Smooth muscle cell (in vitro differentiated cells): ENCODE measurements at regions not wholly inside any gene's neighbourhood (a gene's known extent, or its start where the extent isn't known, plus 50 kb on each side); places are given as distances from the start of the nearest gene placed in this dataset.
A peak's percentile ranks its signal among the peaks of the same experiment; 100 is the strongest.

Experiments used
- DNase-seq: peaks from one replicate; lab custom pipeline; 2025; ENCODE audit not compliant: unreplicated experiment; lab: John Stamatoyannopoulos, UW
- H2AFZ ChIP-seq: fragments of 200-600 bp; sonication (generic); 2 replicates; pipeline ENCODE4 v1.6.0; 2016; ENCODE audit warnings: antibody characterized with exemption, low read depth, mild to moderate bottlenecking
- H3F3A ChIP-seq: fragments of 200-600 bp; sonication (generic); 2 replicates; pipeline ENCODE4 v1.6.0; 2017; ENCODE audit warnings: antibody characterized with exemption, low read depth
- H3K27ac ChIP-seq: fragments of 200-600 bp; sonication (generic); 2 replicates; pipeline ENCODE4 v1.5.1; 2016; ENCODE audit warnings: low read depth, mild to moderate bottlenecking
- H3K27me3 ChIP-seq: fragments of 200-600 bp; sonication (generic); 2 replicates; pipeline ENCODE4 v1.6.1; 2016; ENCODE audit warnings: low read depth, mild to moderate bottlenecking
- H3K36me3 ChIP-seq: fragments of 200-600 bp; sonication (generic); 2 replicates; pipeline ENCODE4 v1.5.1; 2016; ENCODE audit warnings: low read depth
- H3K4me1 ChIP-seq: fragments of 200-600 bp; sonication (generic); 2 replicates; pipeline ENCODE4 v1.5.1; 2016; ENCODE audit warnings: low read depth
- H3K4me2 ChIP-seq: fragments of 200-600 bp; sonication (generic); 2 replicates; pipeline ENCODE4 v1.6.0; 2016; ENCODE audit warnings: mild to moderate bottlenecking
- H3K4me3 ChIP-seq: fragments of 200-600 bp; sonication (generic); 2 replicates; pipeline ENCODE4 v1.5.1; 2016; ENCODE audit warnings: mild to moderate bottlenecking
- H3K79me2 ChIP-seq: fragments of 200-600 bp; sonication (generic); 2 replicates; pipeline ENCODE4 v1.6.0; 2016; ENCODE audit warnings: low read depth, mild to moderate bottlenecking
- H3K9ac ChIP-seq: fragments of 200-600 bp; sonication (generic); 2 replicates; pipeline ENCODE4 v1.6.0; 2016; ENCODE audit warnings: low read depth
- H3K9me3 ChIP-seq: fragments of 200-600 bp; sonication (generic); replicated peaks from 2 replicates; pipeline ENCODE4 v1.5.1; 2016; ENCODE audit warnings: low read depth
- H4K20me1 ChIP-seq: fragments of 200-600 bp; sonication (generic); 2 replicates; pipeline ENCODE4 v1.6.0; 2016; ENCODE audit warnings: low read depth
- CTCF ChIP-seq: fragments of 200-600 bp; sonication (generic); IDR thresholded peaks from 2 replicates; pipeline ENCODE4 v1.5.1; 2017; ENCODE audit warnings: borderline replicate concordance, mild to moderate bottlenecking, antibody characterized with exemption; ENCODE audit not compliant: insufficient read depth, poor library complexity, severe bottlenecking
- WGBS: methylation state at CpG from one replicate; pipeline ENCODE4 v1.1.7; 2016; ENCODE audit warnings: low lambda C conversion rate; 5-methylcytosine and 5-hydroxymethylcytosine counted together

- H3K36me3 ChIP-seq: no peaks in the 10 kb centered on the region
- no peaks in the 10 kb centered on the region for H3K27me3 ChIP-seq
- no peaks in the 10 kb centered on the region for H3F3A ChIP-seq
- WGBS: 57% methylated on average over 4 of the region's 4 CpGs
- no peaks in the 10 kb centered on the region for H3K79me2 ChIP-seq
- H3K4me2 ChIP-seq: no peak overlapping the region
- H4K20me1 ChIP-seq: no peaks in the 10 kb centered on the region
- H2AFZ ChIP-seq: no peak overlapping the region
- no peaks in the 10 kb centered on the region for H3K9me3 ChIP-seq
- H3K4me3 ChIP-seq: no peak overlapping the region
- H3K27ac ChIP-seq: peak overlapping the region; percentile 13
- H3K9ac ChIP-seq: no peak overlapping the region
- no peak for TF ChIP-seq CTCF
- no peaks in the 10 kb centered on the region for H3K4me1 ChIP-seq
- DNase-seq: no peak
These were observed 109.4 kb upstream of the SSTR1 start for GRCh38 chr14:38098074-38098836.

- Histone ChIP-seq H3K36me3 (no peaks in the 10 kb centered on the region), H3K4me3 (no peak overlapping the region), H3K9ac (no peak overlapping the region), H4K20me1 (no peaks in the 10 kb centered on the region), H3K9me3 (no peaks in the 10 kb centered on the region), H3K4me2 (no peak overlapping the region), H3K4me1 (no peaks in the 10 kb centered on the region), H3K27me3 (no peaks in the 10 kb centered on the region), H3K27ac (no peak overlapping the region), H3K79me2 (no peaks in the 10 kb centered on the region), H2AFZ (no peak overlapping the region), H3F3A (no peaks in the 10 kb centered on the region)
- WGBS: 7% methylated on average over 1 of the region's 1 CpG
- TF ChIP-seq CTCF: no peak
- no peak for DNase-seq
These were observed 106.0 kb upstream of the SSTR1 start for GRCh38 chr14:38101679-38102078.

GRCh38 chr14:38103542-38104225 lies 104.0 kb upstream of the SSTR1 start:
- no peaks in the 10 kb centered on the region for H3K4me1 ChIP-seq
- H4K20me1 ChIP-seq: no peaks in the 10 kb centered on the region
- no peak overlapping the region for H3K4me3 ChIP-seq
- no peaks in the 10 kb centered on the region for H3F3A ChIP-seq
- H3K9ac ChIP-seq: no peak overlapping the region
- no peaks in the 10 kb centered on the region for H3K27me3 ChIP-seq
- H3K36me3 ChIP-seq: no peaks in the 10 kb centered on the region
- H3K27ac ChIP-seq: no peak overlapping the region
- H3K4me2 ChIP-seq: no peak overlapping the region
- H3K79me2 ChIP-seq: no peaks in the 10 kb centered on the region
- WGBS: 81% methylated on average over 6 of the region's 6 CpGs
- no peaks in the 10 kb centered on the region for H3K9me3 ChIP-seq
- no peak for DNase-seq
- TF ChIP-seq CTCF: no peak
- H2AFZ ChIP-seq: no peak overlapping the region
